Activated CD8-positive, alpha-beta memory T cell treated with anti-CD3 and anti-CD28 coated beads, Interleukin-2, amount 50 U/mL, for 1 hour (primary cell): ENCODE measurements at regions not wholly inside any gene's neighbourhood (a gene's known extent, or its start where the extent isn't known, plus 50 kb on each side); places are given as distances from the start of the nearest gene placed in this dataset.

Experiments used
- DNase-seq: peaks from one replicate; pipeline ENCODE4 v3.0.0-alpha.2; 2020; ENCODE audit errors: extremely low read depth

GRCh38 chr1:244157731-244158438 lies 106.8 kb downstream of the ZBTB18 start:
- no peak for DNase-seq

- no peak for DNase-seq
These were observed 108.6 kb downstream of the ZBTB18 start for GRCh38 chr1:244159646-244160045.

DNA sequence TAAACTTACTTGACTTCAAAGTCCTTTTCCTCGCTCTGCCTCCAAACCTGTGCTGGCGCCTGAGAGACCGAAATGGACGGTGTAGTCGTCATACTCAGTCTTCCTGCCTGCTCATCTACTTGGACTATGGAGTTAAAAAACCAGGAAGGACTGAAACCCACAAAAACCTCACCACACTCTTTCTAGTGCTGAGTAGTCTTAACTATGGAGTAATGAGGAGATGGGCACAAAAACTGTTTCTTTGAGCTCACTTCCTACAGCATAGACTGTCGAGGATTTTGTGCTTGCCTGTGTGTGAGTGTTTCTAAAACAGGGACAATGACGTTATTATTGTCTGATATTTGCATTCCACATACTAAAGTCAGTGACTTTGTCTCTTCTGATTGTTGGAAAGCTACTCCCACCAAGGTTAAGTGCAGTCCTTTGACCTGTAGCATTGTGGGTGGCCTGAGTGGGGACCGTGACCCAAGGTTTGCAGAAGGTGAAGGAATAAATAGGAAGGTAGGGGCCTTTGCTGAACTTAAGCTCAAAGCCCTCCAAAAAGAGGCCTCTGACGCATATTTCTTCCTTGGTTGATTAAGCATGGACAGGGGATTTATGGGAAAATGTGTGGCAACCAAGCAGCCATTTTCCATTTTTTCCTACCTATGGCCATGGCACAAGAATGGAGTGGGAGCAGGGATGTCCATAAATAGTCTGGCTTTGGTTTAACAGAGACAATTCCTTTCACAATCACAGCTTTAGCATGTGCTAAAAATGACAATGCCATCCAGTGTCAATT lies 109.6 kb downstream of the ZBTB18 start:
- no peak for DNase-seq

GRCh38 chr1:244161236-244161510 lies 110.1 kb downstream of the ZBTB18 start:
- no peak for DNase-seq

DNA sequence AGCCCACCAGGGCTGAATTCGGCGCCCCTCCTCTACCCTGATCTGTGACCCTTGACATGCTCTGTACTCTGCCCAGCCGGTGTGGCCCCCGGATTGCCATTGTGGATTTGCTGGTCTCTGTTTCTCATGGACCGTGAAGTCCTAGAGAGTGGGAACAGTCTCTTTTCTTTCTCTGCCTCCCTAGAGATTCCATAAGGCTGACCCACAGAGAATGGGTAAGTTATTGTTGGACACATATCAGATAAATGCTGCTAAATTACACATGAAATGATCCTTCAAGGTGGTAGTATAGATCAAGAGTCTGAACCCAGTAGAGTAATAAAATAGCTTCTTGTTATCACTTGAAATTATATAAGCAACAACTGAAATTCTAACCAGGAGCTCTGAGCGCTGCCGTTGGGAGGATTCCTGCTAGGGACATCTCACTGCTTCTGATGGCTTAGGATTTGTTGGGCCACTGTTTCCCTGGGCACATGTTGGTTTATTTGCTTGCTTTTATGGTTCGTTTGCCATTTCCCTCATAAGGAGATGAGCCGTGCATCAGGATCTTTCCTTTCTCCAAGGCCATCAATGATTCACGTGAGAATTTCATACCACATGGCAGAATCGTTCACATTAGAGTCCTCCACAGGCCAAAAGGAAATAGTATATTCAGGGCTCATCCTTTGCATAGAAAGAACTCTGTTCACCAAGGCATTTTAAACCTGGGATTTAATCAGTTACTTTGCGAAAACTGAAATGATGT lies 111.9 kb downstream of the ZBTB18 start:
- no peak for DNase-seq

DNA sequence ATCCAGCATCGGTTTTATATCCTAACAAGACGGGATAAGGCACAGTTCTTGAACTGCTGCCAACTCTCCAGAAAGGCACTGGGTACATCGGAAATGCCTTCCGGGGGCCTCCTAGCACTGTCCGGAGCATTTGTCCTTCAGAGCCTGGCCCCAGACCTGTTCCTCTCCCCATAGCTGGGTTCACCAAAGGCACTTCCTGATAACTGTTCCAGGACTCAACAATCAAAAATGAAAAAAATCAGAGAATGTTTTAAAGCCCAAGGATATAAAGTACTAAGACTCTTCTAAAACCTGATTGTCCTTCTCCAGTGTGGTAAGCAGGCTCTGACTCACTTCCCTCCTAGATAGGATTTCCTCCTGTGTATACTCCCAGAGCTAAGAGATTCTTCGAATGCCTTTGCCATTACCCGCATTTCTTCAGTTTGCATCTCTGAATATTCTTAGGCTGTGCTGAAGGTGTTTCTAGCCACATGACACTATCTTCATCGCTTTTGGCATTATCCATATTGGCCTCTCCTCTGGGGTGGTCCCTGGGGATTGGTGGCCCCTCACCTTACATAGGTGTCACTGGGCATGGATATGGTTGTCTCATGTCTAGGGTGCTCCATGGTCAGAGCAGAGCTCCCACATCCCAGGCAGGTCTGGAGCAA lies 112.9 kb downstream of the ZBTB18 start:
- no peak for DNase-seq

- DNase-seq = no peak
These were observed 113.4 kb downstream of the ZBTB18 start for GRCh38 chr1:244164511-244164890.

GRCh38 chr1:244165021-244165420 lies 113.9 kb downstream of the ZBTB18 start:
- DNase-seq = no peak

- no peak for DNase-seq
These were observed 114.6 kb downstream of the ZBTB18 start for GRCh38 chr1:244165701-244166100.

GRCh38 chr1:244171241-244171985 lies 120.3 kb downstream of the ZBTB18 start:
- DNase-seq = no peak

DNA sequence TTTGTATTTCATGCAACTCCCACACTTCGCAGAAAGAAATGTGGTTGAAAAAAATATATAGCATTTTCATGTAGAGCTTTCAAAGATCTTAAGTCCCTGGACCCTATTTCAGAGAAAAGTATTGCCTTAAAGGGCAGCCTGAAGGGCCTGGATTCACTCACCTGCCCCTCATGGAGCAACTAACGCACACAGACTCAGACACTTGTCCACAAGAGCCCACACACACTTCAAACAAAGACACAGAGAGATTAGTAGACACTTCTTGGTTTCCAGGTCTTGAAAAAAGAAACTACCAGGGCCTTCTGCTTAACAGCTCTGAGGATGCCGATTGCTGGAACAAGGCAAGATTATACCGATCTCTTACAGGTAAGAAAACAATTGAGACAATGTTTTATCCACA lies 122.2 kb downstream of the ZBTB18 start:
- no peak for DNase-seq

GRCh38 chr1:244173769-244174168 lies 122.7 kb downstream of the ZBTB18 start:
- no peak for DNase-seq

- DNase-seq = no peak
These were observed 123.9 kb downstream of the ZBTB18 start for GRCh38 chr1:244174922-244175521.

GRCh38 chr1:244176201-244176600 lies 125.1 kb downstream of the ZBTB18 start:
- DNase-seq = no peak

- DNase-seq = no peak
These were observed 129.2 kb downstream of the ZBTB18 start for GRCh38 chr1:244180256-244180655.

DNA sequence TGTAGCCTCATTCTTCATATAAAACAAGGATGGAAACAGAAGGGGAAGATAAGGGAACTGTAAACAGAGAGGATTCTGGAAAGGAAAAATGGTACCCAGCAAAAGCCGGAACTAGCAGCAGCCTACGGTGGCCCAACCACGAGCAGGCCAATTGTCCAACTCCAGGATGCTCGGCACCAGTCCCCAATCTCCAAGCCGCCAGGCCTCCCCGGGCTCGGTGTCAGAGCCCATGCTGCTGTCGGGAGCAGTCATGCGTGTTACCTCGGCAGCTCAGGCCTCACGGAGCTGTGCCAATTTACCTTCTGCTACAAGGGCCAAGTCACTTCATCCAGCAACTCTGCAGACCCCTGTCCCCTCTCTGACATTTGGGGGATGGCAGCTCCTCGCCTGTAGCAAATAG lies 130.8 kb downstream of the ZBTB18 start:
- DNase-seq = no peak

- no peak for DNase-seq
These were observed 132.0 kb downstream of the ZBTB18 start for GRCh38 chr1:244183037-244183436.

DNA sequence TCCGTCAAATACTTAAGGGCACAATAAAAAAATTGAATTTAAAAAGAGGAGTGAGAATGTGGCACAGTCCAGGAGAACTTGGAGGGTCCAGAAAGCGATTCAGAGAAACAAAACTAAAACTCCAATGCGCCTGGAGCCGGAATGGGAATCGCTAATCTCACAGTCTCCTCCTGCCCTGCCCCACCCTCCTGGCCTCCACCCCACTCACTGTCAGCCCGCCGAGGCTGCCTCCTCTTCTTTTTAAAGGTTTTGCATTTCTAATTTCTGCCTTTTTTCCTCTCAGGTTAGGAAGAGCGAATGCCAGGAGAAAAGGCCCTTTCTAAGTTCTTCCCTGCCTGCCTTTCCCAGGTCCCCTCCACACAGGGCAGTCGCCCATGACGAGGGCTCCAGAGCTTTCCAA lies 135.3 kb downstream of the ZBTB18 start:
- DNase-seq = no peak

- no peak for DNase-seq
These were observed 136.2 kb downstream of the ZBTB18 start for GRCh38 chr1:244187310-244187709.

DNA sequence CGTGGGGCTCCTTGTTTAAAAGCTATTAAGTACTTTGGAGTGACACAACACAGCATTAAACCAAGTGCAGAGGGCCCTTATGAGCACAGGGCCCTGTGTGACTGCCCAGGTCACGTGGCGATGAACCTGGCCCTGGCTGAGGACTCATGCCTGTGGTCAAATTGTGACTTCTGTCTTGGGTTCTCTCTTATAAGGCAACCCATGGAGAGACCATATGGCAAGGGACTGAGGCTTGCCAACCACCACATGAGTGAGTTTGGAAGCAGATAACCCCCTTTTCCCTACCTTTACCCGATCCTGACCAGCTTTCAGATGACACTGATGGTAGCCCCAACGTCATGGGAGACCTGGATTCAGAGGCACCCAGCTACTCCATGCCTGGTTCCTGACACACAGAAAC lies 140.5 kb downstream of the ZBTB18 start:
- DNase-seq = no peak

DNA sequence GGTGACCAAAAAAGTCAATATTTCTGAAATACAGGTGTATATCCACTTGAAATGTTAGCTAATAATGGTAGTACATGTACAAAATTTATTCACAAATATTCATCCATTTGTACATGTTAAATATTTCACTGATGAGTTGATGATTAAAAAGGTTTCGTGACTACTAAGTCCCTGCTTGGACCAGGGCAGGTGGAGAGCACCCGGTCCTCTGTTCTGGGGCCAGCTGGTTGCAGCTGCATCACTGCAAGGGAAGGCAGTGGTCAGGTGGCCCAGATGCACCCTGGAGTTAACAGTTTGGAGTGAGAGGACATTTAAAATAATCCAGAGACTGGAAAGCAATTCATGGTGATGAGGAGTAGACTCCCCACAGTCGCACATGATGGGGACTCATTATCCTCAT lies 141.2 kb downstream of the ZBTB18 start:
- no peak for DNase-seq
